H1 (cell line): ENCODE measurements at regions not wholly inside any gene's neighbourhood (a gene's known extent, or its start where the extent isn't known, plus 50 kb on each side); places are given as distances from the start of the nearest gene placed in this dataset.

ENCODE experiments used
- CTCF ChIA-PET: fragments of 300-600 bp; sonication (Branson Sonifier 250); formaldehyde crosslinking; loops from one replicate; lab custom pipeline; 2021; ENCODE audit not compliant: partially characterized antibody; lab: Charles Lee
- POLR2A ChIA-PET: fragments of 300-600 bp; sonication (Branson Sonifier 250); formaldehyde crosslinking; loops from one replicate; lab custom pipeline; 2021; ENCODE audit warnings: inconsistent platforms; ENCODE audit not compliant: partially characterized antibody; lab: Charles Lee
- DNase-seq, 2 experiments: peaks; one replicate each; pipeline versions ENCODE4 v3.0.0 to v3.0.0-alpha.2; 2010 to 2022; ENCODE audit warnings: low spot score in 2 of 2, low read depth in 1 of 2, mixed read lengths in 1 of 2
- FAIRE-seq: peaks from 2 replicates; lab custom pipeline; 2011; peaks lifted over from hg19 to GRCh38; lab: Jason Lieb, UNC
- H2AFZ ChIP-seq: 2 replicates; pipeline ENCODE4 v1.8.1; 2012; ENCODE audit warnings: low read length, inconsistent platforms
- H2AK5ac ChIP-seq: 2 replicates; pipeline ENCODE4 v1.6.1; 2013; ENCODE audit warnings: low read depth, low read length
- H2BK120ac ChIP-seq: replicated peaks from 2 replicates; pipeline ENCODE3; 2013; ENCODE audit warnings: low read depth, low read length, inconsistent platforms
- H2BK12ac ChIP-seq: 2 replicates; pipeline ENCODE4 v1.6.1; 2013; ENCODE audit warnings: low read depth, low read length
- H2BK15ac ChIP-seq: 2 replicates; pipeline ENCODE4 v1.6.1; 2013; ENCODE audit warnings: low read length
- H2BK20ac ChIP-seq: 2 replicates; pipeline ENCODE4 v1.6.1; 2013; ENCODE audit warnings: low read length
- H2BK5ac ChIP-seq: 2 replicates; pipeline ENCODE4 v1.6.1; 2013; ENCODE audit warnings: low read depth, low read length
- H3K14ac ChIP-seq: 2 replicates; pipeline ENCODE4 v1.6.1; 2013; ENCODE audit warnings: inconsistent platforms; ENCODE audit not compliant: insufficient read length
- H3K18ac ChIP-seq: 2 replicates; pipeline ENCODE4 v1.6.1; 2013; ENCODE audit warnings: low read length; ENCODE audit errors: extremely low read depth
- H3K23ac ChIP-seq: 2 replicates; pipeline ENCODE4 v1.6.1; 2013; ENCODE audit warnings: inconsistent platforms; ENCODE audit not compliant: insufficient read length
- H3K23me2 ChIP-seq: 2 replicates; pipeline ENCODE4 v1.6.1; 2013; ENCODE audit warnings: low read depth, low read length
- H3K27ac ChIP-seq: 2 replicates; pipeline ENCODE4 v1.6.1; 2011; ENCODE audit warnings: low read depth, low read length, inconsistent platforms
- H3K27me3 ChIP-seq, 4 experiments: replicated peaks in 1 of 4; 1 replicate in 1 of 4; 2 replicates in 3 of 4; pipeline versions ENCODE4 v1.6.1 to v1.8.1; 2011 to 2013; ENCODE audit warnings: low read length in 3 of 4, mild to moderate bottlenecking in 3 of 4, inconsistent platforms in 2 of 4, mixed read lengths in 2 of 4, moderate library complexity in 1 of 4; ENCODE audit not compliant: control insufficient read depth in 3 of 4, insufficient read depth in 3 of 4; ENCODE audit errors: extremely low read depth in 1 of 4
- H3K36me3 ChIP-seq, 4 experiments: 2 replicates each; pipeline versions ENCODE4 v1.6.1 to v1.8.1; 2011 to 2013; ENCODE audit warnings: mild to moderate bottlenecking in 4 of 4, low read length in 3 of 4, moderate library complexity in 2 of 4, control low read depth in 1 of 4, inconsistent platforms in 1 of 4; ENCODE audit not compliant: insufficient read depth in 4 of 4, control insufficient read depth in 2 of 4
- H3K4ac ChIP-seq: replicated peaks from 2 replicates; pipeline ENCODE3; 2013; ENCODE audit warnings: low read length, low read depth, mixed read lengths, inconsistent platforms; ENCODE audit not compliant: insufficient read length
- H3K4me1 ChIP-seq, 4 experiments: replicated peaks in 1 of 4; 1 replicate in 1 of 4; 2 replicates in 3 of 4; pipeline versions ENCODE4 v1.6.1 to v1.8.1; 2011 to 2013; ENCODE audit warnings: low read length in 3 of 4, inconsistent platforms in 2 of 4, mixed read lengths in 1 of 4; ENCODE audit not compliant: insufficient read depth in 4 of 4, control insufficient read depth in 3 of 4
- H3K4me2 ChIP-seq, 2 experiments: 2 replicates each; pipeline versions ENCODE4 v1.6.1 to v1.8.1; 2011 to 2013; ENCODE audit warnings: low read depth in 2 of 2, low read length in 2 of 2, control low read depth in 1 of 2, inconsistent platforms in 1 of 2, mild to moderate bottlenecking in 1 of 2; ENCODE audit not compliant: insufficient read depth in 1 of 2
- H3K4me3 ChIP-seq, 4 experiments: fragments of 200-600, 300-600 bp in 1 of 4; sonication (generic), shearing (Covaris generic), sonication (Bioruptor Twin) in 1 of 4; 2 replicates each; pipeline versions ENCODE4 v1.5.1 to v1.8.1; 2011 to 2016; ENCODE audit warnings: low read length in 4 of 4, low read depth in 3 of 4, control low read depth in 2 of 4, inconsistent platforms in 2 of 4, mild to moderate bottlenecking in 2 of 4, mixed read lengths in 1 of 4, moderate library complexity in 1 of 4; ENCODE audit not compliant: insufficient read depth in 2 of 4; ENCODE audit errors: extremely low read depth in 1 of 4
- H3K56ac ChIP-seq: replicated peaks from 2 replicates; pipeline ENCODE3; 2013; ENCODE audit warnings: low read depth, mild to moderate bottlenecking, mixed read lengths, low read length, inconsistent platforms; ENCODE audit not compliant: insufficient read length
- H3K79me1 ChIP-seq: 2 replicates; pipeline ENCODE4 v1.6.1; 2013; ENCODE audit warnings: low read depth, low read length, control low read depth
- H3K79me2 ChIP-seq, 2 experiments: 2 replicates each; pipeline versions ENCODE4 v1.6.1 to v1.8.1; 2012 to 2013; ENCODE audit warnings: low read length in 2 of 2, mild to moderate bottlenecking in 2 of 2, inconsistent platforms in 1 of 2; ENCODE audit not compliant: insufficient read depth in 2 of 2, control insufficient read depth in 1 of 2
- H3K9ac ChIP-seq, 4 experiments: replicated peaks in 1 of 4; 1 replicate in 1 of 4; 2 replicates in 3 of 4; pipeline versions ENCODE4 v1.6.1 to v1.8.1; 2011 to 2013; ENCODE audit warnings: low read depth in 3 of 4, low read length in 3 of 4, control low read depth in 2 of 4, mild to moderate bottlenecking in 2 of 4, moderate library complexity in 2 of 4, inconsistent platforms in 1 of 4; ENCODE audit errors: extremely low read depth in 1 of 4
- H3K9me3 ChIP-seq, 2 experiments: 2 replicates each; pipeline versions ENCODE4 v1.6.1 to v1.8.1; 2012 to 2013; ENCODE audit warnings: mild to moderate bottlenecking in 2 of 2, moderate library complexity in 2 of 2, control low read depth in 1 of 2, inconsistent platforms in 1 of 2, low read depth in 1 of 2, low read length in 1 of 2, mixed read lengths in 1 of 2; ENCODE audit not compliant: insufficient read depth in 2 of 2
- H4K20me1 ChIP-seq, 2 experiments: replicated peaks in 1 of 2; 2 replicates each; pipeline versions ENCODE3 to v1.8.1; 2011 to 2013; ENCODE audit warnings: inconsistent platforms in 2 of 2, low read length in 2 of 2, mild to moderate bottlenecking in 1 of 2; ENCODE audit not compliant: insufficient read depth in 2 of 2, control insufficient read depth in 1 of 2
- H4K5ac ChIP-seq: 2 replicates; pipeline ENCODE4 v1.6.1; 2013; ENCODE audit warnings: low read length, low read depth, mixed read lengths, inconsistent platforms; ENCODE audit not compliant: insufficient read length
- H4K8ac ChIP-seq: 2 replicates; pipeline ENCODE4 v1.8.0; 2013; ENCODE audit warnings: mild to moderate bottlenecking, moderate library complexity, low read length, inconsistent platforms; ENCODE audit not compliant: insufficient read depth; ENCODE audit errors: extremely low read depth
- H4K91ac ChIP-seq: replicated peaks from 2 replicates; pipeline ENCODE3; 2013; ENCODE audit warnings: low read length, mixed read lengths, inconsistent platforms; ENCODE audit not compliant: insufficient read length
- WGBS, 2 experiments: shearing (Covaris generic) in 1 of 2; methylation state at CpG; one replicate each; pipeline versions ENCODE4 v1.1.6 to v1.1.7; 2013 to 2015; ENCODE audit warnings: low lambda C conversion rate in 2 of 2, mixed read lengths in 2 of 2, inconsistent platforms in 1 of 2, low coverage in 1 of 2, missing lambda C conversion rate in 1 of 2; ENCODE audit not compliant: insufficient replicate concordance in 2 of 2, insufficient coverage in 1 of 2, insufficient read length in 1 of 2; ENCODE audit errors: extremely low coverage in 1 of 2, missing lambda C conversion rate in 1 of 2; 5-methylcytosine and 5-hydroxymethylcytosine counted together

- H4K91ac ChIP-seq: no peak overlapping the region
- H3K14ac ChIP-seq: no peak overlapping the region
- no peak overlapping the region for H2AK5ac ChIP-seq
- H3K23ac ChIP-seq: no peak overlapping the region
- H4K20me1 ChIP-seq: no peaks in the 10 kb centered on the region
- no peak overlapping the region for H3K4me3 ChIP-seq
- FAIRE-seq (no peak), DNase-seq (no peak)
- no peak overlapping the region for H3K4me2 ChIP-seq
- no peaks in the 10 kb centered on the region for H3K27me3 ChIP-seq
- H3K27ac ChIP-seq: no peak overlapping the region
- no peaks in the 10 kb centered on the region for H3K79me1 ChIP-seq
- H2AFZ ChIP-seq: no peak overlapping the region
- H2BK15ac ChIP-seq: no peak overlapping the region
- H3K56ac ChIP-seq: no peak overlapping the region
- ChIA-PET POLR2A (no interaction called here), CTCF (no interaction called here)
- H3K23me2 ChIP-seq: no peaks in the 10 kb centered on the region
- no peak overlapping the region for H2BK12ac ChIP-seq
- no peaks in the 10 kb centered on the region for H3K79me2 ChIP-seq
- H3K9ac ChIP-seq: no peak overlapping the region
- H2BK20ac ChIP-seq: no peak overlapping the region
- no peaks in the 10 kb centered on the region for H3K4me1 ChIP-seq
- no peak overlapping the region for H2BK120ac ChIP-seq
- H3K9me3 ChIP-seq: no peaks in the 10 kb centered on the region
- H4K5ac ChIP-seq: no peak overlapping the region
- no peak overlapping the region for H4K8ac ChIP-seq
- H2BK5ac ChIP-seq: no peak overlapping the region
- H3K4ac ChIP-seq: no peak overlapping the region
- 97% methylated on average over 8 of the region's 8 CpGs; no CpG with 5 or more reads in 1 of the 2 experiments for WGBS, 2 experiments
- H3K36me3 ChIP-seq: no peaks in the 10 kb centered on the region
- H3K18ac ChIP-seq: no peak overlapping the region
Measured at GRCh38 chr14:98298481-98299244, 973.3 kb downstream of the BCL11B start.
